CD1c-positive myeloid dendritic cell (primary cell): ENCODE measurements at regions not wholly inside any gene's neighbourhood (a gene's known extent, or its start where the extent isn't known, plus 50 kb on each side); places are given as distances from the start of the nearest gene placed in this dataset.
A peak's percentile ranks its signal among the peaks of the same experiment; 100 is the strongest.

Experiments used
- DNase-seq: peaks from one replicate; pipeline ENCODE4 v3.0.0-alpha.2; 2016; ENCODE audit errors: extremely low spot score

DNA sequence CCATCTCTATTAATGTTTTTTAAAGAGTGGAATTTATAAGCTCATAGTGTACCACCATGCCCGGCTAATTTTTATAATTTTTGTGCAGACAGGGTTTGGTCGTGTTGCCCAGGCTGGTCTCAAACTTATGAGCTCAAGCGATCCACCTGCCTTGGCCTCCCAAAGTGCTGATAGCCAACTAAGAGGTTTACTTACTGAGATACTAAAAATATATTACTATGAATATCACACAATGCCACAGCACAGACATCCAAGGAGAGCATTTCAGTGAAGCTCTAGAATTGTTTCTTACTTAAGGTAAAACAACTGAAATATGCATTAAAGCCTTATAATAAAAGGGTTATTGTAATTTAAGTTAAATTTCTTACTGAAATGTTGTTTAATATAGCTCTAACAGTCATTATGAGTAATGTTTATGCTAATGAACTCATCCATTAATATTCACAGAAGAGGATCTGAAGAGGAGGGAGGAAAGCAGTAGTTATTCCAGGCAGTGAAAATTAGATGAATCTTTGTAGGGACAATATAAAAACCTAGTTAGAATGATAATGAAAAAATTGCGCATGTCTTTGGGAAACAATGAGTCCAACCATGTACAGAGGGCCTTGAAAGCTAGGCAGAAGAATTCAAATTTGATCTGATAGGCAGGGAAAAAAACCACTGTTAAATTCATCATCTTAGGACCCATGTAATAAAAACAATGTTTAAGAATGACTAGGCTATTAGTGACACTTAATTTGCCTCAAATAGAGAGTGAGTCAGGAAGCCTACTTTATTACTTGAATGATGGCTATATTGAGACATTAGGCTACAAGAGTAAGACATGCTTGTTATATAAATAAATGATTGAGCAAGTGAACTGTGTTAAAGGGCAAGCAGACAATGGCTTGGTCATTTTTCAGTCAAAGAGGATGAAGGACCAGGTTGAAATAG is 99.2 kb downstream of the SLC41A2 start:
- DNase-seq = no peak

DNA sequence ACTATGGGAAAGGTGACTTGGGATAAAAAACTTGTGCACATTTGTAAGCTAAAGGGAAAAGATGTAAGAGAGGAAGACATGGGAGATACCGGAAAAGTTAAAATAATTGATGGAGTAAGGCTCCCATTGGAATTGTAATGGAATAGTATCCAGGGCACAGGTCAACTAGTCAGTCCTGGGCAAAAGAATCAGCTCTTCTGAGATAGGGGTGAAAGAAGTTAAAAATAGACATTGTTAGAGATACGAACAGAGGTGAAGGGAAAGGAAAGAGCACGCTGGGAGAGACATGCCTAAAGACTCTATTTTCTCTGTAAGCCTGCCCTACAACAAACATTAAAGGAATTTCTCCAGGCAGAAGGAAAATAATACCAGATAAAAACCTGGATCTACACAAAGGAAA is 101.6 kb downstream of the SLC41A2 start:
- no peak for DNase-seq

DNA sequence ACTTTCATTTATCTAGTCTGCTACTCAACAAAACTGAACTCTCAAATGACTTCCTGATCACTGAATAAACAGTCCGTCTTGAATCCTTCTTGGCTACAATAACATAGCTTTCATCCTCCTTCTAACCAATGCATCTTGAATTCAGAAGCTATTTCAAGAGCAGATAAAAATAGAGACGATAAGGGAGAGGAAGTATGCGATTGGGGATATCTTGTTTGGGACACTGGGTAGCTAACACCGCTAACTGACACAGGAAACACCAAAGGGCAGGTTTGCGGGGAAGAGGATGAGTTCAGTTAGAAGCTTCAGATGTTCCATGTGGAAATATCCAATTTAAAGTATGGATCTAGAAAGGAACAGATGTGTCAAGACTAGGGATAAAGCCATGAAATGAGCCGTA is 102.5 kb downstream of the SLC41A2 start:
- no peak for DNase-seq

DNA sequence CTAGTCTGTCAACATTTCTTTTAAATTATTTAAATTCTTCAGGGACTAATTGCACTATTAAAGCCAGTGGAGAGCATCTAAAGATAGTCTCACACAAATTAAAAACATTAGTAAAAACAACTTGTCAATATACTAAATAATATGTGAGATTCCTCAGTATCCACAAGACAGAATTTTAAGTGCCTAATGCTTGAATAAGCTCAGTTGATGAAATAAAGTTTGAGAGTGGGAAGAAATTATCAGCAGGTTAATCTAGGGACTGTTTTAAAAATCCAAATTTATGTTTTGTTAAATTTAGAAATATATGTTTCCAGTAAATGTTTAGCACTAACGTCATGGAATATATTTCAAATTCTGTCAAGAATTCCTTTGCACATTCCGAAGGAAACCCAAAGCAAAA is 105.2 kb downstream of the SLC41A2 start:
- DNase-seq = no peak

DNA sequence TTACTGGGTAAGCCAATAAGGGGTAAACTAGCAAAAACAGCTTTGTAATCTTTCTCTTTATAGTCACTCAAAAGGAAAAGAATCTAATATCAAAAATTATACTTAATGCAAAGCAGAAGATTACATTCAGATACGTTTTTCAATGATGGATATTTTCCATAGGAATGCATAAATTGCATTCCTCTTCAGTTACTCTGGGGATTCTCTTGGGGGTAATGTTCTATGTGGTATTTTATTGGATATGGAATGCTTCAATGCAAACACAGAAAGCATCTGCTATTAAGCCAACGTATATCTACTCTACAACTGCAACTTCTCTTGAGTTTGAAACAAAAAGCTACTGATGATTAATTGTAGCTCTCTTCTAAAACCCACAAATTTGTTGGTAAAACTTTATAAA is 106.0 kb downstream of the SLC41A2 start:
- no peak for DNase-seq

DNA sequence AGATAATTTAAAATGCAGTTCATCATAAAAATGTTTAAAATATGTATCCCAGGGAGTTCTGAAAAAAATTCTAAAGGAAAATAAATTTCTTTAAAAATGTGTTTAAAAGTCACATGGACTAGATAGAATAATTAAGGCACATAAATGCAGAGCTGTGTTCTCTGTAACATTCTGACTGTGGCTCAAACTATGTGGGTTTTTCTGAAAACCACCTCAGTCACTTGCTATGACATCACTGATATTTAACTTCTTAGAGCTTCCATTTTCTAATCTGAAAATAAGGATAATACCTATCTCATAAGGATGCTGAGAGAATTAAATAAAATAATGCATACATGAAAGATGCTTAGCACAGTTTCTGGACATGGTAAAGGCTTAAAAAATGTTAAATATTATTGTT is 107.3 kb downstream of the SLC41A2 start:
- no peak for DNase-seq

DNA sequence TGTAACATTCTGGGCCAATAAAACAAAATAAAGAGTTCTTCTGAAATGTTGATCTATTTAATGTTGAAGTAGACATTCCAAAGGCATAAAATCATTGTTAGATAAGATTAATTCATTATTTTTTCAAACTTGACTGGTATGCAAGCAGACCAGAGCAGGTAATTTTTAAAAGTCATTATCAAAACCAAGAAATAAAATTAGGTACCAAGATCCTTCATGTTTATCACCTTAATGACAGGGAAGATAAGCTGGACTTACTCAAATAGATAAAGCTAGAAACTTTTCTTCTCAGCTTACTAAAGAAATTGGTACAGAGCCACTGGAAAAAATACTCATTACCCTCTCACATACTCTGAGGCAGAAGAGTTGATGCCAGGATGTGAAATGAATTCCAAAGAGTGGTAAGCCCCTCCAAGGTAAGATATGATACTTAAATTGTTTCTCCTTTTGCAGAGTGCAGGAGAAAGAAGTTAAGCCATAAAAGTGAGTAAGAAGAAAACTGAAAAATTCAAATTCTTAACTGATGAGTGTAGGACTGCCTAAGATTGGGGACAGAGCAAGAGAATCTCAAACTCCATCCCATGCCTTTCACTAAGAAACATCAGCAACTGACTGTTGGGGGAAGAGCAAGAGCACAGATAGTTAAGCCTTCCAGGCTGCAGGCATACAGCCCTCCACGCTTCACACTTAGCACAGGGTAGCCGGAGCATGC is 111.9 kb downstream of the SLC41A2 start:
- no peak for DNase-seq

DNA sequence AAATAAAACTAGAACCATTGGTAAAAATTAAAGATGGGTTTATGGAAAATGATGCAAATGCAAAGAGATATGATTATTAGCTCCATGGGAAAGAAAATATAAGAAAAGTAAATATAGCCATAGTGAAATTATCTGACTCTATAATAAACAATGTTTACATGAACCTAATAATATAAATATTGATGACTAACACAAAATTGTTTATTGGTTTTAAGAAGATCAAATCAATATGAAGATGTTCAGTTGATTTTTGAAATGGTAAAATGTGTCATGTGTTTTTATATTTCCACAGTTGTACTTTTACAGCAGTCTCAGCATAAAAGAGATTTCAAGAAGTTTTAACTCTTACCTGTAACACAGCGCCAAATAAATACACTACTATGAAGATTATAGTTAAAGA is 114.0 kb downstream of the SLC41A2 start:
- DNase-seq = no peak

DNA sequence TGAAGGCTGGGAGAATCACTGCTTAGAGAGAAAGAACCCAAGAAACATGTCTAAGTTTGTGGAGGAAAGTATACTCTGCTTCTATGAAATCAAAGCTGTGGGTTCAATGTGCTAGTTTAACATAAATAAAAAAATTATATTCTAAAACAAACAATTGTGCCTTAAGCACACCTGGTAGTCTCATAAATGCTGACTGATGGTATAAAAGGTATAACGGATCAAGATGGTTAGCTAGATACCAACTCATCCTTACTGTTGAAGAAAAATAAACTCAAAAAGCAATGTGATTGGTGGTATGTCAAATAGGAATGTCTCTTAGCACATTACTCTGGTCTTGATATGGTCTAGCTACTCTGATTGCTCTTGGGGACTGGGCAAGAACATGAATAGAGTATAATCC is 117.8 kb downstream of the SLC41A2 start:
- no peak for DNase-seq

DNA sequence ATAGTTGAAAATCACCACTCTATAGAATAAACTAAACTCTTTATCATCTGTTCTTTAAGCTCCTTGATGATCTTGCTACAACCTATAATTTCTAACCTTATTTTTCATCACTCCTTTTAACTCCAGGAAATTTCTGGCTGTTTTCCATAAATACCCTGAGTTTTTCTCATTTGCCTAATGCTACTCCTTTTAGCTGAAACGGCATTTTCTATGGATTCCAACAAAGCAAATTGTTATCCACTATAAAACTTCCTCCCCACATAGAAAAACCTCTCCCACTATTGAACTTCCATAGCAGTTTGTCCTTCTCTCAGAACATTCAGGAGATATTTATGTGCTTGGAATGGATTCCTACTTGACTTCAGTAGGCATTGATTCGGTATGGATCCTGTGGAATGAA is 122.8 kb downstream of the SLC41A2 start:
- no peak for DNase-seq

DNA sequence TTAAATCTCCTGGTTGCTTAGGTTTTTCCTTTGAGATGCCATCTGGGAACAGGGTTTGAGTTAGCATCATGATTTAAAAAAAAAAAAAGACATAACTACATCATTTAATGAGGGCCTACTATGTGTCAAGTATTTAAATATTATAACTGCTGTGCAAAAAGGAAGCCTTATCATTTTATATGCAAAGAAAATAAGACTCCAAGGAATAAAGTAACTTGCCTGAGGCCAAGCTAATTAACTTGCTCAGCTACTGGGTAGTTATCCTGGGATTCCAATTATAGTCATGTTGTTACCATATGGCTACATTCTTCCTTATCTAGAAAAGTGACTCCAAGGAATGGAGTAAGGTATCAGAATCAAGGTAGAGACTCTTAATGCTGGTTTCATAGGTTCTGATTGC is 123.5 kb downstream of the SLC41A2 start:
- DNase-seq = no peak

DNA sequence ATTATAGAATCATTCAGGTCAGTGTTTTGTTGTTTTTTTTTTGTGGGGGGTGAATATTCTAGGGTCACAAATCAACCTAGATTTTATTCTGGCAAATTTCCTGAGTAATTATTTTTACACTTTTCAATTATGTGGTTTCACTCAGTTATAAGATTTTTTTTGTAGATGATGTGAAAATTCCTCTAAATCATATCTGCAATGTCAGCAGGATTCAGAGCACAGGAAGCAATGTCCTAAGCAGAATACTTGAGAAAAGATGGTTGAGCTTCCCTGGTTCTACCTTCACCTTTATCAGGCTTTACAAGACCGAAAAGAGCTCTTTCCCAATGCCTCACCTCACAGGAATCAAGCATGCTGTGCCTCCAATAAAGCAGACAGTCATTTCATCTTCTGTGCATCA is 124.3 kb downstream of the SLC41A2 start:
- DNase-seq = no peak

DNA sequence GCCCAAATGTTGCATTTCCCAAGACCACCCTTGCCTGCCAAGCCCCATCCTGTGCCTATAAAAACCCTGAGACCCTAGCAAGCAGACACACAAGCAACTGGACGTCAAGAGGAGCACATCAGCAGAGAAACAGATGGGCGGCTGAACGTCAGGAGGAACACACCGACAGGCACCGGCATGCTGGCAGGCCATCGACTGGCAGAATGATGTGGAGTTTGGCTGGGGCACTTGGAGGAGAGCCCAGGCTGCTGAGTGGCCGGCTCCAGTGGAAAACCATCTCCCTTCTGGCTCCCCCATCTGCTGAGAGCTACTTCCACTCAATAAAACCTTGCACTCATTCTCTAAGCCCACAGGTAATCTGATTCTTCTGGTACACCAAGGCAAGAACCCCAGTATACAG is 130.1 kb downstream of the SLC41A2 start:
- DNase-seq = no peak

DNA sequence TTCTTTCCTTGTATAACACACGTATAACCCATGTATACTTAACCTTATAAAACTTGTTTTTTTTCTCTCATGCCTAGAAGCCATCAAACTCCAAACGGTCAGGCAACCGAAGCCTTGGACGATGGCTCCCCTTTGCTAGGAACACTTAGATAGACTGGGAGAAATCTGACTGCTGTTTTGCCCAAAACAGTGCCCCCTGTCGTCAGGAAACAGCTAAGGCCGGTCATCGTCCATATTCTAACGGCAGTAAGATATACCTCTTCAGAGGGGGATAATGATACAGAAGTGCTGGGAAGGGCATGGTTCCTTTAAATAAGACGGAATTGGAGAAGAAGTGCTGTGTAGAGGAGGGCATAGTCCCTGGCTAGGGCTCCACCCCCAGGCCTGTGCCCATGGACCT is 130.5 kb downstream of the SLC41A2 start:
- no peak for DNase-seq

DNA sequence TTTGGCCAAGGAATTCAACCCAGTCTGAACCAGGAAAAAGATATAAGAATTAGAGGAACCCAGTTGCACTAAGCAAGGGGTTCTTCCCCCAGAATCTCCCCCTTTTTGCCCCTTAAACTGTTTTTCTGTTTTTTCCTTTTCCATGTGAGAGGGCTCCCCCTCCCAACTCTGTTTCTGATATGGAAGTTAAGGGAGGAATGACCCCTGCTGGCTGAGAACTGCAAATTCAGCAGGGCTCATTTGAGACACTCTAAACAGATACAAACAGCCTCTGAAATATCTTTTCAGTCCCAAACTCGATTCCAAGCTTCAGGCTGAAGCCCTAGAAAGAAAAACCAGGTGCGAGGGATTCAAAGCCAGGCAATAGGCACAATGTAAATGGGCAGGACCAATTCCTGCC is 132.7 kb downstream of the SLC41A2 start:
- no peak for DNase-seq

DNA sequence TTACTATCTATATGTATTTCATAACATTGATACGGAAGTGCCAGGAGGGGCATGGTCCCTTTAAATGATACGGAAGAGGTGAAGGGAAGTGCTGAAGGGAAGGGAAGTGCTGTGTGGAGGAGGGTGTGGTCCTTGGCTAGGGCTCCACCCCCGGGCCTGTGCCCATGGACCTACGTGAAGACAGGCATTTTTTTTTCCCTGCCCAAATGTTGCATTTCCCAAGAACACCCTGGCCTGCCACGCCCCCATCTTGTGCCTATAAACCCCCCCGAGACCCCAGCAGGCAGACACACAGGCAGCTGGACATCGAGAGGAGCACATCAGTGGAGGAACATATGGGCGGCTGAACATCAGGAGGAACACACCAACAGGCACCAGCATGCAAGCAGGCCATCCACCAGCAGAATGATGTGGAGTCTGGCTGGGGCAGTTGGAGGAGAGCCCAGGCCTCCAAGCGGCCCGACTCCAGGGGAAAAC is 134.1 kb downstream of the SLC41A2 start:
- peak; percentile 55 for DNase-seq

DNA sequence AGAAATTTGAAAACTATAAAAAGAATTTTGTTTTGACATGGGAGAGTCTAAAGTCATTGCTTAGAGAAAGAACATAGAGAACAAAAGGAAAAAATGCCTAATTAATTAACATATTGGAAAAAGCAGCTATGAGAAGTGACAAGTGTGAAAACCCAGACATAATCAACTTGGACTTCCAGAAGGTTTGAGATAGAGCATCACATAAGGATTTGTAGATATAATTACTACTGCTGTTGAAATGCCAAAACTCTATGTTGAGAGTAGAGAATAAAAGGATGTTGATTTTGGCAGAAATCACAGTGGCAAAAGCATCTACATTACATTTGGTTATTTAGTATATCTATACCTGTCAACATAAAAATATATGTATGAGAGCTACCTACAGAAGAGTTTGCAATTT is 135.1 kb downstream of the SLC41A2 start:
- no peak for DNase-seq

DNA sequence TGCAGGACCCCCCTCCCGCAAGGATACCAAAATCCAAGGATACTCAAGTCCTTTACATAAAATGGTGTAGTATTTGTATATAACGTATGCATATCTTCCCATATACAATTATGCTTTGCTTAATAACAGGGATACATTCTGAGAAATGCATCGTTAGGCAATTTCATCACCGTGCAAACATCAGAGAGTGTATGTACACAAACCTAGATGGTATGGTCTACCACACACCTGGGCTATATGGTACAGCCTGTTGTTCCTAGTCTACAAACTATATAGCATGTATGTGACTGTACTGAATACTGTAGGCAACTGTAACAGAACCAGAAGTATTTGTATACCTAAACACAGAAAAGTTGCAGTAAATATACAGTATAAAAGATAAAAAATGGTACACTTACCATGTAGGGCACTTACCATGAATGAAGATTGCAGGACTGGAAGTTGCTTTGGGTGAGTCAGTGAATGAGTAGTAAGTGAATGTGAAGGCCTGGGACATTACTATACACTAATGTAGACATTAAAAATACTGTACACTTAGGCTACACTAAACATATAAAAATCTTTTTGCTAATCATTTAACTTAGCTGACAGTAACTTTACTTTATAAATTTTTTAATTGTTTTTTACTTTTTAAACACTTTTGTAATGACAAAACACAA is 141.1 kb downstream of the SLC41A2 start:
- no peak for DNase-seq

DNA sequence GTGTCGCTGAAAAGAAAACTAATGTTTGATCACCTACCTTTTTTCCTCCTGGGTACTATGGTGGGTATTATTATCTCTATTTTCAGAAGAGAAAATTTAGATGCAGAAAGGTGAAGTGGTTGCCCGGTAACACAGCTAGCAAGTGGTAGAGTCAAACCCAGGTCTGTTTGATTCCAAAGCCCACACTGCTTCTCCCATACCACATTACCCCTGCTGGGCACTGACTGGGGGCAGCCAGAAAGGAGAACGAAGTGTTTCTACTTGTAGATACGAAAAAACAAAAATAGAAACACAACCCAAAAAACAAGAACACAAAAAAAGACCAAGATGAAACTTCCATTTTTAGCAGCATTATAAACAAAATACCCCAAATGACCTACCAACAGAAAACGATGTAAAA is 142.2 kb downstream of the SLC41A2 start:
- DNase-seq = no peak

DNA sequence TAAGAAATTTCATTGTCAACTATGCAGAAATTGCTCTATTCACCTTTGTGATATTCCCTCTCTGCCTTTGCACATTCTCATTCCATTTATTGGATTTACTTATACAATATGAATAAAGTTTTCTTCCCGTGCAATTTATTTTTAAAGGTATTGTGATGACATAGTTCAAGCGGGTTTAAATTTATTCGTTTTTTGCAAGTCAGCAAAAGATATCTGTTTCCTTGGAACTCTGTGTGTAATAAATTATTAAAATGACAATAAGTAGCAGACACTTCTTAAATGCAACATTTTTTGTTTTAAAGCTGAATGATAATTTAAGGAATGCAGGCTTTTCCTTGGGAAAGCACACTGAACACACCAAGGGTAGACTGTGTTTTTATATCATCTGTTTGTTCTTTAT is 143.1 kb downstream of the SLC41A2 start:
- DNase-seq = no peak
